A549 (cell line): ENCODE measurements at regions not wholly inside any gene's neighbourhood (a gene's known extent, or its start where the extent isn't known, plus 50 kb on each side); places are given as distances from the start of the nearest gene placed in this dataset.

Source experiments
- CTCF ChIP-seq: fragments of >200 bp; sonication (Bioruptor Twin); formaldehyde crosslinking; IDR thresholded peaks from 3 replicates; pipeline ENCODE4 v1.5.1; 2016
- JUN ChIP-seq, 2 experiments: fragments of >200 bp; sonication (Bioruptor Twin); formaldehyde crosslinking; IDR thresholded peaks; 2 replicates in 1 of 2; 3 replicates in 1 of 2; pipeline ENCODE4 v1.6.1; 2016 to 2017
- KDM5A ChIP-seq: fragments of 200-600 bp; sonication (generic); IDR thresholded peaks from 2 replicates; pipeline ENCODE4 v1.6.1; 2016; ENCODE audit warnings: antibody characterized with exemption, mild to moderate bottlenecking
- MAFK ChIP-seq: fragments of 450-650 bp; IDR thresholded peaks from 2 replicates; pipeline ENCODE4 v1.6.1; 2014; ENCODE audit not compliant: partially characterized antibody
- MAZ ChIP-seq: fragments of 150-350 bp; IDR thresholded peaks from 2 replicates; pipeline ENCODE4 v1.6.1; 2014; ENCODE audit warnings: antibody characterized with exemption, low read depth, low read length, borderline replicate concordance
- MYC ChIP-seq: IDR thresholded peaks from 2 replicates; pipeline ENCODE4 v1.6.1; 2012; ENCODE audit warnings: mild to moderate bottlenecking, inconsistent platforms, low read length, improper control_type of control experiment, borderline replicate concordance
- POLR2A ChIP-seq: IDR thresholded peaks from 2 replicates; pipeline ENCODE4 v1.6.1; 2012; ENCODE audit warnings: mild to moderate bottlenecking, low read length
- RAD21 ChIP-seq, 2 experiments: fragments of >200 bp in 1 of 2; sonication (Bioruptor Twin) in 1 of 2; formaldehyde crosslinking in 1 of 2; IDR thresholded peaks in 1 of 2; conservative IDR thresholded peaks in 1 of 2; 2 replicates in 1 of 2; 3 replicates in 1 of 2; pipeline ENCODE4 v1.6.1; 2012 to 2018; ENCODE audit warnings: inconsistent platforms in 1 of 2
- RCOR1 ChIP-seq: fragments of 150-350 bp; IDR thresholded peaks from 2 replicates; pipeline ENCODE4 v1.6.1; 2014; ENCODE audit warnings: antibody characterized with exemption, low read length, low read depth
- RNF2 ChIP-seq: fragments of 200-600 bp; sonication (generic); IDR thresholded peaks from 2 replicates; pipeline ENCODE4 v1.6.1; 2016; ENCODE audit warnings: low read depth, mild to moderate bottlenecking, antibody characterized with exemption, moderate library complexity, borderline replicate concordance
- SMC3 ChIP-seq: fragments of >200 bp; sonication (Bioruptor Twin); formaldehyde crosslinking; IDR thresholded peaks from 3 replicates; pipeline ENCODE4 v1.6.1; 2018; ENCODE audit warnings: inconsistent platforms
- ZFP36 ChIP-seq: fragments of 450-650 bp; IDR thresholded peaks from 2 replicates; pipeline ENCODE4 v1.6.1; 2014; ENCODE audit warnings: borderline replicate concordance; ENCODE audit not compliant: partially characterized antibody
- ZSCAN20 ChIP-seq: fragments of 250-450 bp; sonication (Bioruptor Pico); IDR thresholded peaks from 2 replicates; pipeline ENCODE4 v1.8.0; 2022; ENCODE audit warnings: mild to moderate bottlenecking, moderate library complexity
- TF ChIP-seq, protein P1 (sequence below): fragments of 200-600 bp; sonication (generic); IDR thresholded peaks from 2 replicates; pipeline ENCODE4 v1.6.1; 2016; ENCODE audit warnings: antibody characterized with exemption, mild to moderate bottlenecking, moderate library complexity

DNA sequence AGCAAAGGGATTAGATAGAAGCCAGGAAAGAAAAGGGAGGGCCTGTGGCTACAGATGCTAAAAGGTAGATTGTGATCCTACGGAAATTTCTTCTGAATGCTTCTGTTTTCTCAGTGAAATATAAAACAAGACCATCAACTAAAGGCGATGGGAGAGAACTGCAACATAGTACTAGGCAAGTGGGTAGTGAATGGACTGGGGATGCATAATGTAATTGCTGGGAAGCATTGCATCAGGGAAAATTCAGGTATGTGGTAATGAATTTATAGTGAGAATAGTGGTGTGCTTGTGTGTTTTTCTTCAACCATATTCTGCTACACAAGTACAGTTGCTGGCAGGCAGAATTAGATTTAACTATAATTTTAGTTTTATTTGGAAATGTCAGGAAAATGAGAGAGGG lies 156.6 kb downstream of the OPN5 start:
- TF ChIP-seq POLR2A, result no peak
- TF ChIP-seq CTCF, result no peak
- TF ChIP-seq MAFK, result no peak
- no peak for TF ChIP-seq RCOR1
- TF ChIP-seq SMC3, result no peak
- TF ChIP-seq RAD21 (conservative IDR thresholded peaks at IDR 0.05 in 1 of 2, IDR thresholded peaks at IDR 0.05 in 1 of 2), result no peak
- TF ChIP-seq MYC, result no peak
- TF ChIP-seq, protein P1, sequence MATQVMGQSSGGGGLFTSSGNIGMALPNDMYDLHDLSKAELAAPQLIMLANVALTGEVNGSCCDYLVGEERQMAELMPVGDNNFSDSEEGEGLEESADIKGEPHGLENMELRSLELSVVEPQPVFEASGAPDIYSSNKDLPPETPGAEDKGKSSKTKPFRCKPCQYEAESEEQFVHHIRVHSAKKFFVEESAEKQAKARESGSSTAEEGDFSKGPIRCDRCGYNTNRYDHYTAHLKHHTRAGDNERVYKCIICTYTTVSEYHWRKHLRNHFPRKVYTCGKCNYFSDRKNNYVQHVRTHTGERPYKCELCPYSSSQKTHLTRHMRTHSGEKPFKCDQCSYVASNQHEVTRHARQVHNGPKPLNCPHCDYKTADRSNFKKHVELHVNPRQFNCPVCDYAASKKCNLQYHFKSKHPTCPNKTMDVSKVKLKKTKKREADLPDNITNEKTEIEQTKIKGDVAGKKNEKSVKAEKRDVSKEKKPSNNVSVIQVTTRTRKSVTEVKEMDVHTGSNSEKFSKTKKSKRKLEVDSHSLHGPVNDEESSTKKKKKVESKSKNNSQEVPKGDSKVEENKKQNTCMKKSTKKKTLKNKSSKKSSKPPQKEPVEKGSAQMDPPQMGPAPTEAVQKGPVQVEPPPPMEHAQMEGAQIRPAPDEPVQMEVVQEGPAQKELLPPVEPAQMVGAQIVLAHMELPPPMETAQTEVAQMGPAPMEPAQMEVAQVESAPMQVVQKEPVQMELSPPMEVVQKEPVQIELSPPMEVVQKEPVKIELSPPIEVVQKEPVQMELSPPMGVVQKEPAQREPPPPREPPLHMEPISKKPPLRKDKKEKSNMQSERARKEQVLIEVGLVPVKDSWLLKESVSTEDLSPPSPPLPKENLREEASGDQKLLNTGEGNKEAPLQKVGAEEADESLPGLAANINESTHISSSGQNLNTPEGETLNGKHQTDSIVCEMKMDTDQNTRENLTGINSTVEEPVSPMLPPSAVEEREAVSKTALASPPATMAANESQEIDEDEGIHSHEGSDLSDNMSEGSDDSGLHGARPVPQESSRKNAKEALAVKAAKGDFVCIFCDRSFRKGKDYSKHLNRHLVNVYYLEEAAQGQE, result no peak
- no peak for TF ChIP-seq ZFP36
- TF ChIP-seq JUN (IDR thresholded peaks at IDR 0.05), result no peak
- TF ChIP-seq MAZ, result no peak
- TF ChIP-seq KDM5A, result no peak
- no peak for TF ChIP-seq ZSCAN20 (CRISPR knock-in tag)
- no peak for TF ChIP-seq RNF2
